Progenitor cell of endocrine pancreas (in vitro differentiated cells): ENCODE measurements at regions not wholly inside any gene's neighbourhood (a gene's known extent, or its start where the extent isn't known, plus 50 kb on each side); places are given as distances from the start of the nearest gene placed in this dataset.

ENCODE experiments used
- DNase-seq: peaks from one replicate; pipeline ENCODE4 v3.0.0; 2021; ENCODE audit warnings: low spot score; ENCODE audit not compliant: unreplicated experiment
- H3K27ac Mint-ChIP-seq: 2 replicates; pipeline ENCODE4 v1.8.0; 2021; ENCODE audit warnings: mild to moderate bottlenecking, moderate library complexity, mixed read lengths
- H3K27me3 Mint-ChIP-seq: 2 replicates; pipeline ENCODE4 v1.8.0; 2021; ENCODE audit warnings: mixed read lengths
- H3K36me3 Mint-ChIP-seq: 2 replicates; pipeline ENCODE4 v1.8.0; 2022; ENCODE audit warnings: mixed read lengths; ENCODE audit not compliant: insufficient read depth
- H3K4me1 Mint-ChIP-seq: 2 replicates; pipeline ENCODE4 v1.8.0; 2021; ENCODE audit warnings: low read depth, mixed read lengths
- H3K4me3 Mint-ChIP-seq: 2 replicates; pipeline ENCODE4 v1.8.0; 2021; ENCODE audit warnings: low read depth, mild to moderate bottlenecking, moderate library complexity, mixed read lengths
- H3K9me3 Mint-ChIP-seq: 2 replicates; pipeline ENCODE4 v1.8.0; 2021; ENCODE audit warnings: low read depth, mixed read lengths
- CTCF ChIP-seq: fragments of 200-600 bp; sonication (generic); IDR thresholded peaks from one replicate; pipeline ENCODE4 v1.5.0; 2021; ENCODE audit warnings: antibody characterized with exemption, mild to moderate bottlenecking; ENCODE audit not compliant: unreplicated experiment

GRCh38 chr4:129193357-129194100, 97.6 kb downstream of the C4orf33 start:
- H3K27ac Mint-ChIP-seq = no peak overlapping the region
- peaks cover 5% of the 10 kb centered on the region for H3K4me1 Mint-ChIP-seq
- no peak overlapping the region for H3K4me3 Mint-ChIP-seq
- no peak for TF ChIP-seq CTCF
- no peaks in the 10 kb centered on the region for H3K27me3 Mint-ChIP-seq
- no peaks in the 10 kb centered on the region for H3K36me3 Mint-ChIP-seq
- DNase-seq = no peak
- no peaks in the 10 kb centered on the region for H3K9me3 Mint-ChIP-seq

- DNase-seq = no peak
- TF ChIP-seq CTCF = no peak
- Mint-ChIP-seq H3K27ac (no peak overlapping the region), H3K9me3 (no peaks in the 10 kb centered on the region), H3K27me3 (no peaks in the 10 kb centered on the region), H3K4me3 (no peak overlapping the region), H3K4me1 (peaks cover 22% of the 10 kb centered on the region), H3K36me3 (no peaks in the 10 kb centered on the region)
Measured at GRCh38 chr4:129208481-129208880, 112.5 kb downstream of the C4orf33 start.

GRCh38 chr4:129213692-129214091, 117.7 kb downstream of the C4orf33 start:
- no peak for DNase-seq
- Mint-ChIP-seq H3K36me3 (no peaks in the 10 kb centered on the region), H3K27ac (no peak overlapping the region), H3K9me3 (no peaks in the 10 kb centered on the region), H3K4me3 (no peak overlapping the region), H3K4me1 (no peaks in the 10 kb centered on the region), H3K27me3 (no peaks in the 10 kb centered on the region)
- TF ChIP-seq CTCF = no peak

GRCh38 chr4:129218360-129218759, 122.4 kb downstream of the C4orf33 start:
- no peak overlapping the region for H3K27ac Mint-ChIP-seq
- no peak for DNase-seq
- H3K36me3 Mint-ChIP-seq = no peaks in the 10 kb centered on the region
- H3K9me3 Mint-ChIP-seq = no peaks in the 10 kb centered on the region
- H3K4me1 Mint-ChIP-seq = no peaks in the 10 kb centered on the region
- H3K27me3 Mint-ChIP-seq = no peaks in the 10 kb centered on the region
- TF ChIP-seq CTCF = peak; percentile 10
- no peak overlapping the region for H3K4me3 Mint-ChIP-seq

GRCh38 chr4:129218897-129219296, 122.9 kb downstream of the C4orf33 start:
- no peaks in the 10 kb centered on the region for H3K27me3 Mint-ChIP-seq
- no peak for DNase-seq
- no peaks in the 10 kb centered on the region for H3K9me3 Mint-ChIP-seq
- no peak overlapping the region for H3K27ac Mint-ChIP-seq
- TF ChIP-seq CTCF = no peak
- no peaks in the 10 kb centered on the region for H3K36me3 Mint-ChIP-seq
- no peak overlapping the region for H3K4me3 Mint-ChIP-seq
- H3K4me1 Mint-ChIP-seq = no peaks in the 10 kb centered on the region
